IMR-90 (cell line): ENCODE measurements at regions not wholly inside any gene's neighbourhood (a gene's known extent, or its start where the extent isn't known, plus 50 kb on each side); places are given as distances from the start of the nearest gene placed in this dataset.

Experiments used
- ATAC-seq: fragments of 200-7000 bp; cut with Tn5 transposase; 2 replicates; pipeline ENCODE4 v1.9.1; 2020; ENCODE audit warnings: low read depth, mild to moderate bottlenecking, moderate library complexity
- BruUV-seq: library from RNA; stranded (reverse); fragments of 400-500 nt; replicated peaks from 2 replicates; lab custom pipeline; 2021; lab: Mats Ljungman, UMichigan
- CTCF ChIA-PET: fragments of 300-600 bp; formaldehyde crosslinking; extraction: SDS; loops from one replicate; lab custom pipeline; 2021; ENCODE audit warnings: antibody characterized with exemption; lab: Yijun Ruan, JAX
- POLR2A ChIA-PET: fragments of 300-600 bp; sonication (Branson Sonifier 250); formaldehyde crosslinking; loops from one replicate; lab custom pipeline; 2022; ENCODE audit warnings: antibody characterized with exemption; ENCODE audit not compliant: unreplicated experiment; lab: Charles Lee
- DNase-seq: peaks from one replicate; pipeline ENCODE4 v3.0.0; 2013
- H2AFZ ChIP-seq: replicated peaks from 2 replicates; pipeline ENCODE3; 2013; ENCODE audit warnings: low read length, mild to moderate bottlenecking; ENCODE audit not compliant: poor library complexity
- H2AK5ac ChIP-seq: 2 replicates; pipeline ENCODE4 v1.6.1; 2013; ENCODE audit warnings: low read depth, low read length, inconsistent platforms
- H2AK9ac ChIP-seq: replicated peaks from 2 replicates; pipeline ENCODE3; 2013; ENCODE audit warnings: mild to moderate bottlenecking, low read depth, low read length, moderate library complexity; ENCODE audit not compliant: poor library complexity
- H2BK120ac ChIP-seq: 2 replicates; pipeline ENCODE4 v1.6.1; 2013; ENCODE audit warnings: low read depth, low read length, inconsistent platforms
- H2BK15ac ChIP-seq: 3 replicates; pipeline ENCODE4 v1.6.1; 2013; ENCODE audit warnings: low read depth, low read length, inconsistent platforms
- H2BK20ac ChIP-seq: 2 replicates; pipeline ENCODE4 v1.6.1; 2013; ENCODE audit warnings: low read depth, mild to moderate bottlenecking, inconsistent platforms, low read length, moderate library complexity
- H2BK5ac ChIP-seq: 2 replicates; pipeline ENCODE4 v1.6.1; 2013; ENCODE audit warnings: mild to moderate bottlenecking, low read depth, low read length, inconsistent platforms; ENCODE audit not compliant: poor library complexity, severe bottlenecking
- H3K14ac ChIP-seq: replicated peaks from 2 replicates; pipeline ENCODE4 v1.6.1; 2013; ENCODE audit warnings: low read depth, low read length, inconsistent platforms
- H3K18ac ChIP-seq: 2 replicates; pipeline ENCODE4 v1.6.1; 2013; ENCODE audit warnings: low read depth, low read length, control low read depth
- H3K23ac ChIP-seq: 2 replicates; pipeline ENCODE4 v1.6.1; 2013; ENCODE audit warnings: low read depth, low read length, inconsistent platforms
- H3K27ac ChIP-seq: 2 replicates; pipeline ENCODE4 v1.5.1; 2013; ENCODE audit warnings: mild to moderate bottlenecking, control low read depth, low read length; ENCODE audit not compliant: insufficient read depth
- H3K27me3 ChIP-seq: 2 replicates; pipeline ENCODE4 v1.6.1; 2013; ENCODE audit warnings: low read length; ENCODE audit not compliant: control insufficient read depth, insufficient read depth
- H3K36me3 ChIP-seq: 2 replicates; pipeline ENCODE4 v1.6.1; 2013; ENCODE audit warnings: low read length, mixed read lengths; ENCODE audit not compliant: control insufficient read depth, insufficient read depth
- H3K4ac ChIP-seq: 2 replicates; pipeline ENCODE4 v1.6.1; 2013; ENCODE audit warnings: low read depth, low read length, inconsistent platforms
- H3K4me1 ChIP-seq: 2 replicates; pipeline ENCODE4 v1.6.1; 2013; ENCODE audit warnings: low read length, mixed read lengths; ENCODE audit not compliant: control insufficient read depth, insufficient read depth
- H3K4me2 ChIP-seq: 2 replicates; pipeline ENCODE4 v1.6.1; 2013; ENCODE audit warnings: low read depth, mild to moderate bottlenecking, control low read depth, low read length, moderate library complexity
- H3K4me3 ChIP-seq: 2 replicates; pipeline ENCODE4 v1.5.1; 2013; ENCODE audit warnings: low read depth, mild to moderate bottlenecking, control low read depth, low read length, moderate library complexity; ENCODE audit not compliant: insufficient read depth
- H3K56ac ChIP-seq: 2 replicates; pipeline ENCODE4 v1.6.1; 2013; ENCODE audit warnings: low read length, inconsistent platforms; ENCODE audit not compliant: insufficient read depth; ENCODE audit errors: extremely low read depth
- H3K79me1 ChIP-seq, 2 experiments: 2 replicates each; pipeline ENCODE4 v1.6.1; 2013; ENCODE audit warnings: low read length in 2 of 2, inconsistent platforms in 1 of 2, low read depth in 1 of 2
- H3K9ac ChIP-seq: 2 replicates; pipeline ENCODE4 v1.6.1; 2013; ENCODE audit warnings: low read depth, low read length, control low read depth
- H3K9me1 ChIP-seq: 2 replicates; pipeline ENCODE4 v1.6.1; 2013; ENCODE audit warnings: low read length, inconsistent platforms; ENCODE audit not compliant: insufficient read depth
- H3K9me3 ChIP-seq: 2 replicates; pipeline ENCODE4 v1.6.1; 2013; ENCODE audit warnings: low read length; ENCODE audit not compliant: control insufficient read depth, insufficient read depth
- H4K20me1 ChIP-seq: 2 replicates; pipeline ENCODE4 v1.6.1; 2013; ENCODE audit warnings: low read length, inconsistent platforms; ENCODE audit not compliant: insufficient read depth
- H4K5ac ChIP-seq: 2 replicates; pipeline ENCODE4 v1.6.1; 2013; ENCODE audit warnings: mild to moderate bottlenecking, low read depth, low read length, control low read depth
- H4K8ac ChIP-seq, 2 experiments: 2 replicates each; pipeline ENCODE4 v1.6.1; 2013; ENCODE audit warnings: low read depth in 2 of 2, low read length in 2 of 2, control low read depth in 1 of 2, inconsistent platforms in 1 of 2
- H4K91ac ChIP-seq: 2 replicates; pipeline ENCODE4 v1.6.1; 2013; ENCODE audit warnings: low read depth, low read length, inconsistent platforms; ENCODE audit not compliant: insufficient read depth
- NFE2L2 ChIP-seq: fragments of 150-350 bp; IDR thresholded peaks from 2 replicates; pipeline ENCODE4 v1.6.1; 2016; ENCODE audit warnings: low read depth, mild to moderate bottlenecking, low read length
- WGBS, 2 experiments: methylation state at CpG; one replicate each; pipeline versions ENCODE4 v1.1.5 to v1.1.7; 2013; ENCODE audit warnings: missing lambda C conversion rate in 2 of 2; ENCODE audit not compliant: insufficient read length in 1 of 2; ENCODE audit errors: extremely low coverage in 2 of 2; 5-methylcytosine and 5-hydroxymethylcytosine counted together
- dilution Hi-C: fragments of 300-500 bp; cut with HindIII; formaldehyde crosslinking; loops from one replicate; pipeline ENCODE4 v1.14.3; 2018; ENCODE audit warnings: low sequenced_read_pairs; ENCODE audit not compliant: unreplicated experiment
- in situ Hi-C: fragments of 300-500 bp; cut with MboI; formaldehyde crosslinking; loops from 3 replicates; pipeline ENCODE4 v1.14.3; 2019; ENCODE audit warnings: low sequenced_read_pairs, inconsistent platforms, mixed read lengths
- intact Hi-C: fragments of 100-400 bp; cut with micrococcal nuclease; formaldehyde crosslinking; loops from 2 replicates; pipeline ENCODE4 v1.10.0; 2022

- Histone ChIP-seq H2BK120ac (no peak overlapping the region), H4K5ac (no peak overlapping the region), H3K4me2 (no peak overlapping the region), H2BK20ac (no peak overlapping the region), H4K8ac (no peak overlapping the region; a peak in 1 of 4 replicates), H2BK15ac (no peak overlapping the region), H3K18ac (no peak overlapping the region; the same call in 1 of the 2 replicates), H3K23ac (no peak overlapping the region), H3K4ac (no peak overlapping the region; the same call in 1 of the 2 replicates), H3K4me3 (no peak overlapping the region), H3K14ac (no peak overlapping the region), H3K56ac (no peak overlapping the region), H4K20me1 (no peaks in the 10 kb centered on the region), H3K36me3 (no peaks in the 10 kb centered on the region), H3K9me3 (no peaks in the 10 kb centered on the region), H3K9me1 (peaks cover 4% of the 10 kb centered on the region; the same call in 1 of the 2 replicates), H3K27me3 (no peaks in the 10 kb centered on the region), H3K79me1 (no peaks in the 10 kb centered on the region), H3K9ac (no peak overlapping the region), H3K4me1 (peaks cover 5% of the 10 kb centered on the region), H2BK5ac (no peak overlapping the region), H2AK5ac (no peak overlapping the region), H4K91ac (peak overlapping the region; percentile 5), H2AK9ac (peak overlapping the region; percentile 33), H3K27ac (no peak overlapping the region), H2AFZ (peak overlapping the region; percentile 29)
- no TSS peak for BruUV-seq
- in situ Hi-C loops, result no loop called here
- CTCF ChIA-PET, result no interaction called here
- dilution Hi-C loops, result no loop called here
- intact Hi-C loops, result no loop called here
- POLR2A ChIA-PET, result no interaction called here
- 59% methylated on average over 3 of the region's 6 CpGs; no CpG with 5 or more reads in 1 of the 2 experiments for WGBS, 2 experiments
- DNase-seq (no peak), ATAC-seq (peak; percentile 51; the same call in 1 of the 2 replicates)
- no peak for TF ChIP-seq NFE2L2
Observed at GRCh38 chr13:44660050-44660449, 83.9 kb upstream of the TSC22D1 start.
